Tibial nerve (tissue), 3 donors: ENCODE measurements at regions not wholly inside any gene's neighbourhood (a gene's known extent, or its start where the extent isn't known, plus 50 kb on each side); places are given as distances from the start of the nearest gene placed in this dataset.

Experiments used
- POLR2A ChIP-seq, 2 donors: fragments of 450-650 bp; IDR thresholded peaks; one replicate each; pipeline ENCODE4 v1.6.1; 2017; ENCODE audit warnings: antibody characterized with exemption in 2 of 2, mild to moderate bottlenecking in 2 of 2, moderate library complexity in 2 of 2
- TF ChIP-seq, protein P1 (sequence below), 5 experiments: fragments of 200-600 bp in 3 of 5; fragments of 450-650 bp in 2 of 5; sonication (generic) in 3 of 5; IDR thresholded peaks; one replicate each; pipeline ENCODE4 v1.5.1; 2016 to 2019; ENCODE audit warnings: antibody characterized with exemption in 5 of 5, mild to moderate bottlenecking in 3 of 5, moderate library complexity in 2 of 5

DNA sequence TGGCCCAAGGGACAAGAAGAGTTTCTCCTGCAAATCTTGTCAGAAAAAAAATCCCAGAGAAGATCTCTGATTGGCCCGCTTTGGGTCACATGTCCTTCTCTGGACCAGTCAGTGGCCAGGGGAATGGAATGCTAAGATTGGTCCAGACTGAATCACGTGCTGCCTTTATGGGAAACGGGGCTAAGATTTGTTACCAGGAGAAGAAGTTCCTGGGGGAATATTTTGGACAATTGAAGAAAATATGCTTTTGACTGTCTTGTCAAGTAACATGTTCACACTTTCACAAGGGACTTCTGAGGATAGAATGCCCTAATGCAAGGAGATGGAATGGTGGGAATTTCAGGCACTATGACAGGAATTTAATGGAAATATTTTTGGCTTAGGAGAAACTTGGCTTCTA, 74.1 kb upstream of the SH3PXD2B start:
- no peak for TF ChIP-seq POLR2A (IDR thresholded peaks at IDR 0.05)
- TF ChIP-seq, protein P1, sequence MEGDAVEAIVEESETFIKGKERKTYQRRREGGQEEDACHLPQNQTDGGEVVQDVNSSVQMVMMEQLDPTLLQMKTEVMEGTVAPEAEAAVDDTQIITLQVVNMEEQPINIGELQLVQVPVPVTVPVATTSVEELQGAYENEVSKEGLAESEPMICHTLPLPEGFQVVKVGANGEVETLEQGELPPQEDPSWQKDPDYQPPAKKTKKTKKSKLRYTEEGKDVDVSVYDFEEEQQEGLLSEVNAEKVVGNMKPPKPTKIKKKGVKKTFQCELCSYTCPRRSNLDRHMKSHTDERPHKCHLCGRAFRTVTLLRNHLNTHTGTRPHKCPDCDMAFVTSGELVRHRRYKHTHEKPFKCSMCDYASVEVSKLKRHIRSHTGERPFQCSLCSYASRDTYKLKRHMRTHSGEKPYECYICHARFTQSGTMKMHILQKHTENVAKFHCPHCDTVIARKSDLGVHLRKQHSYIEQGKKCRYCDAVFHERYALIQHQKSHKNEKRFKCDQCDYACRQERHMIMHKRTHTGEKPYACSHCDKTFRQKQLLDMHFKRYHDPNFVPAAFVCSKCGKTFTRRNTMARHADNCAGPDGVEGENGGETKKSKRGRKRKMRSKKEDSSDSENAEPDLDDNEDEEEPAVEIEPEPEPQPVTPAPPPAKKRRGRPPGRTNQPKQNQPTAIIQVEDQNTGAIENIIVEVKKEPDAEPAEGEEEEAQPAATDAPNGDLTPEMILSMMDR (IDR thresholded peaks at IDR 0.05) = no peak
